GM19455 (cell line): ENCODE measurements at regions not wholly inside any gene's neighbourhood (a gene's known extent, or its start where the extent isn't known, plus 50 kb on each side); places are given as distances from the start of the nearest gene placed in this dataset.

ENCODE experiments used
- ATAC-seq: cut with Tn5 transposase; IDR thresholded peaks from one replicate; pipeline ENCODE4 v1.9.1; 2021; ENCODE audit not compliant: unreplicated experiment

- ATAC-seq = no peak
These were observed 131.0 kb downstream of the PDGFRA start for GRCh38 chr4:54359919-54360650.

GRCh38 chr4:54363037-54363436, 133.9 kb downstream of the PDGFRA start:
- no peak for ATAC-seq

- no peak for ATAC-seq
These were observed 136.6 kb downstream of the PDGFRA start for GRCh38 chr4:54365691-54366090.

GRCh38 chr4:54367059-54367458, 138.0 kb downstream of the PDGFRA start:
- no peak for ATAC-seq

- no peak for ATAC-seq
These were observed 139.5 kb downstream of the PDGFRA start for GRCh38 chr4:54368281-54369265.

- ATAC-seq = no peak
These were observed 142.1 kb downstream of the PDGFRA start for GRCh38 chr4:54371173-54371572.

- ATAC-seq = no peak
These were observed 143.9 kb downstream of the PDGFRA start for GRCh38 chr4:54372951-54373350.

GRCh38 chr4:54373718-54374210, 144.7 kb downstream of the PDGFRA start:
- no peak for ATAC-seq

GRCh38 chr4:54378461-54378860, 149.4 kb downstream of the PDGFRA start:
- no peak for ATAC-seq

GRCh38 chr4:54384152-54384551, 155.1 kb downstream of the PDGFRA start:
- no peak for ATAC-seq

- no peak for ATAC-seq
These were observed 155.5 kb downstream of the PDGFRA start for GRCh38 chr4:54384563-54384962.

- no peak for ATAC-seq
These were observed 157.1 kb downstream of the PDGFRA start for GRCh38 chr4:54386042-54386669.

GRCh38 chr4:54386693-54387092, 157.6 kb downstream of the PDGFRA start:
- ATAC-seq = no peak

GRCh38 chr4:54390670-54391069, 161.6 kb downstream of the PDGFRA start:
- ATAC-seq = no peak

GRCh38 chr4:54391104-54391503, 162.0 kb downstream of the PDGFRA start:
- ATAC-seq = no peak

- no peak for ATAC-seq
These were observed 163.4 kb downstream of the PDGFRA start for GRCh38 chr4:54392479-54392878.

GRCh38 chr4:54393243-54393642, 164.2 kb downstream of the PDGFRA start:
- ATAC-seq = no peak

- ATAC-seq = no peak
These were observed 166.0 kb downstream of the PDGFRA start for GRCh38 chr4:54395013-54395527.

GRCh38 chr4:54400188-54400587, 171.1 kb downstream of the PDGFRA start:
- no peak for ATAC-seq

GRCh38 chr4:54400802-54401201, 171.7 kb downstream of the PDGFRA start:
- no peak for ATAC-seq

GRCh38 chr4:54402880-54403480, 173.9 kb downstream of the PDGFRA start:
- ATAC-seq = no peak
